A673 (cell line): ENCODE measurements at regions not wholly inside any gene's neighbourhood (a gene's known extent, or its start where the extent isn't known, plus 50 kb on each side); places are given as distances from the start of the nearest gene placed in this dataset.
"Not testable (repeated sequence)": the region's sequence is repeated elsewhere in the genome, so short reads cannot be mapped to it uniquely, and the experiment has no call there.

Source experiments
- BruUV-seq: library from RNA; stranded (reverse); fragments of 400-500 nt; replicated peaks from 2 replicates; lab custom pipeline; 2021; lab: Mats Ljungman, UMichigan
- CTCF ChIA-PET: fragments of 300-600 bp; sonication (Branson Sonifier 250); formaldehyde crosslinking; loops from one replicate; lab custom pipeline; 2022; ENCODE audit warnings: antibody characterized with exemption; lab: Charles Lee
- POLR2A ChIA-PET: fragments of 300-600 bp; sonication (Branson Sonifier 250); formaldehyde crosslinking; loops from one replicate; lab custom pipeline; 2022; ENCODE audit warnings: antibody characterized with exemption; ENCODE audit not compliant: low non-redundant PET; lab: Charles Lee
- DNase-seq: peaks from one replicate; pipeline ENCODE4 v3.0.0-alpha.2; 2015; ENCODE audit warnings: low spot score
- H3K27ac ChIP-seq: fragments of 200-600 bp; sonication (generic); 2 replicates; pipeline ENCODE4 v1.5.1; 2016; ENCODE audit warnings: mixed run types, low read depth, mild to moderate bottlenecking, mixed read lengths, antibody characterized with exemption, low read length; ENCODE audit not compliant: poor library complexity, severe bottlenecking
- H3K27me3 ChIP-seq: fragments of 200-600 bp; sonication (generic); replicated peaks from 2 replicates; pipeline ENCODE4 v1.6.1; 2017; ENCODE audit warnings: mixed run types, low read depth, mild to moderate bottlenecking, mixed read lengths, antibody characterized with exemption, low read length; ENCODE audit not compliant: insufficient read depth, poor library complexity
- H3K36me3 ChIP-seq: fragments of 200-600 bp; sonication (generic); 2 replicates; pipeline ENCODE4 v1.6.1; 2016; ENCODE audit warnings: mixed run types, mild to moderate bottlenecking, mixed read lengths, antibody characterized with exemption, low read length; ENCODE audit not compliant: insufficient read depth, poor library complexity, severe bottlenecking
- H3K4me1 ChIP-seq: fragments of 200-600 bp; sonication (generic); 2 replicates; pipeline ENCODE4 v1.6.1; 2017; ENCODE audit warnings: mixed run types, mild to moderate bottlenecking, mixed read lengths, antibody characterized with exemption, low read length; ENCODE audit not compliant: insufficient read depth, poor library complexity, severe bottlenecking
- H3K4me3 ChIP-seq: fragments of 200-600 bp; sonication (generic); 2 replicates; pipeline ENCODE4 v1.5.1; 2016; ENCODE audit warnings: low read depth, mixed run types, mild to moderate bottlenecking, mixed read lengths, low read length; ENCODE audit not compliant: poor library complexity, severe bottlenecking
- H3K9me3 ChIP-seq: fragments of 200-600 bp; sonication (generic); 2 replicates; pipeline ENCODE4 v1.6.1; 2016; ENCODE audit warnings: mixed run types, low read depth, mild to moderate bottlenecking, mixed read lengths, antibody characterized with exemption, low read length; ENCODE audit not compliant: poor library complexity, severe bottlenecking
- CTCF ChIP-seq: fragments of 300-800, 200-600 bp; sonication (generic); conservative IDR thresholded peaks from 2 replicates; pipeline ENCODE4 v1.5.1; 2017; ENCODE audit warnings: low read depth, mild to moderate bottlenecking, antibody characterized with exemption, low read length, moderate library complexity, mixed read lengths
- EZH2 ChIP-seq: fragments of 200-600 bp; sonication (generic); IDR thresholded peaks from 2 replicates; pipeline ENCODE4 v1.6.1; 2017; ENCODE audit warnings: borderline replicate concordance, low read depth, mild to moderate bottlenecking, mixed read lengths, antibody characterized with exemption, low read length; ENCODE audit not compliant: poor library complexity, severe bottlenecking
- intact Hi-C: fragments of 100-400 bp; cut with micrococcal nuclease; formaldehyde crosslinking; loops from one replicate; pipeline ENCODE4 v1.10.0; 2022; ENCODE audit not compliant: unreplicated experiment

- no peak for TF ChIP-seq CTCF
- TF ChIP-seq EZH2, result no peak
- CTCF ChIA-PET, result no interaction called here
- Histone ChIP-seq H3K4me3 (no peak overlapping the region), H3K36me3 (no peaks in the 10 kb centered on the region), H3K4me1 (no peaks in the 10 kb centered on the region), H3K27ac (no peak overlapping the region), H3K27me3 (peaks cover 67% of the 10 kb centered on the region), H3K9me3 (no peaks in the 10 kb centered on the region)
- intact Hi-C loops, result no loop called here
- POLR2A ChIA-PET, result no interaction called here
- peak; percentile 55 for DNase-seq
- BruUV-seq, result no TSS peak
Observed at GRCh38 chr11:36741515-36741914, 143.5 kb upstream of the RAG2 start.

- Histone ChIP-seq H3K36me3 (no peaks in the 10 kb centered on the region), H3K27ac (no peak overlapping the region), H3K4me1 (no peaks in the 10 kb centered on the region), H3K9me3 (no peaks in the 10 kb centered on the region), H3K4me3 (no peak overlapping the region), H3K27me3 (peaks cover 84% of the 10 kb centered on the region)
- ChIA-PET CTCF (interaction anchor here (0.8 to 5.1 kb wide), 3 partner anchors 9 to 174 kb away, joined by 3 to 29 read pairs (median 4); no protein-coding TSS in a partner anchor), POLR2A (no interaction called here)
- TF ChIP-seq EZH2 (no peak), CTCF (no peak)
- no TSS peak for BruUV-seq
- no peak for DNase-seq
- intact Hi-C loops, result no loop called here
Observed at GRCh38 chr11:36738292-36738861, 140.3 kb upstream of the RAG2 start.

DNA sequence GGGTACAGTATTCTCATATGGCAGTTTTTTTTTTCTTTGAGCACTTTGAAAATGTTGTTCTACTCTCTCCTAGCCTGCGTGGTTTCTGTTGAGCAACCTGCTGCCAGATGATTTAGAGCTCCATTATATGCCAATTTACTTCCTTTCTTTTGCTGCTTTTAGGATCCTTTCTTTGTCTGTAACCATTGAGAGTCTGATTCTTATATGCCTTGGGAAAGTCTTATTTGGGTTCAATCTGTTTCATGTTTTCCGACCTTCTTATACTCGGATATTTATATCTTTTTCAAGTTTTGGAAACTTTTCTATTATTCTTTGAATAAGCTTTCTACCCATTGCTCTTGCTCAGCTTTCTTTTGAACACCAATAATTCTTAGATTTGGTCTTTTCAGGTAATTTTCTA is 138.1 kb upstream of the RAG2 start:
- no peak for TF ChIP-seq EZH2
- TF ChIP-seq CTCF, result no peak
- POLR2A ChIA-PET, result interaction anchor here (0.6 kb wide), 1 partner anchor 23 kb away, joined by 3 read pairs; no protein-coding TSS in a partner anchor
- CTCF ChIA-PET, result interaction anchor here (1.0 to 5.1 kb wide), 2 partner anchors 9 to 11 kb away, joined by 3 to 29 read pairs; no protein-coding TSS in a partner anchor
- intact Hi-C loops, result no loop called here
- Histone ChIP-seq H3K27ac (no peak overlapping the region), H3K4me1 (no peaks in the 10 kb centered on the region), H3K36me3 (no peaks in the 10 kb centered on the region), H3K4me3 (no peak overlapping the region), H3K27me3 (peaks cover 83% of the 10 kb centered on the region), H3K9me3 (no peaks in the 10 kb centered on the region)
- BruUV-seq, result no TSS peak
- DNase-seq, result no peak

DNA sequence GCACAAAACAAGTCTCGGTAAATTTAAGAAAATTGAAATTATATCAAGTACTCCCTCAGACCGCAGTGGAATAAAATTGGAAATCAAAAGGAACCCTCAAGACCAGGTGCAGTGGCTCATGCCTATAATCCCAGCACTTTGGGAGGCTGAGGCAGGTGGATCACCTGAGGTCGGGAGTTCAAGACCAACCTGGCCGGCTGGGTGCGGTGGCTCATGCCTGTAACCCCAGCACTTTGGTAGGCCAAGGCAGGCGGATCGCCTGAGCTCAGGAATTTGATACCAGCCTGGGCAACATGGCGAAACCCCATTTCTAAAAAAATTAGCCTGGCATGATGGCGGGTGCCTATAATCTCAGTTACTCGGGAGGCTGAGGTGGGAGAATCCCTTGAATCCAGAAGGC is 135.7 kb upstream of the RAG2 start:
- H3K27ac ChIP-seq, H3K4me1 ChIP-seq, H3K4me3 ChIP-seq, intact Hi-C loops, POLR2A ChIA-PET, DNase-seq, H3K9me3 ChIP-seq, H3K36me3 ChIP-seq, BruUV-seq: not testable (repeated sequence)
- peaks cover 63% of the 10 kb centered on the region for H3K27me3 ChIP-seq
- CTCF ChIA-PET, result interaction anchor here (0.6 to 0.7 kb wide), 2 partner anchors 9 to 13 kb away, joined by 4 read pairs; no protein-coding TSS in a partner anchor
